ENCODE measurements at regions not wholly inside any gene's neighbourhood (a gene's known extent, or its start where the extent isn't known, plus 50 kb on each side); places are given as distances from the start of the nearest gene placed in this dataset.
"Not testable (repeated sequence)": the region's sequence is repeated elsewhere in the genome, so short reads cannot be mapped to it uniquely, and the experiment has no call there.

- Mint-ChIP-seq H3K4me3 (no peak overlapping the region), H3K27ac (no peak overlapping the region), H3K9me3 (no peaks in the 10 kb centered on the region), H3K36me3 (ENCODE audit: low read depth) (no peaks in the 10 kb centered on the region), H3K4me1 (no peaks in the 10 kb centered on the region), H3K27me3 (no peaks in the 10 kb centered on the region)
- ChIA-PET POLR2A (no interaction called here), CTCF (no interaction called here)
- no peak for DNase-seq
These were observed 506.4 kb upstream of the AMELY start for GRCh38 chrY:7417946-7418345.

GRCh38 chrY:7416406-7416805 lies 504.9 kb upstream of the AMELY start:
- H3K36me3 Mint-ChIP-seq (ENCODE audit: low read depth), result no peaks in the 10 kb centered on the region
- H3K4me3 Mint-ChIP-seq, result no peak overlapping the region
- H3K4me1 Mint-ChIP-seq, result no peaks in the 10 kb centered on the region
- POLR2A ChIA-PET, result no interaction called here
- CTCF ChIA-PET, result no interaction called here
- DNase-seq, result no peak
- H3K27ac Mint-ChIP-seq, result no peak overlapping the region
- no peaks in the 10 kb centered on the region for H3K27me3 Mint-ChIP-seq
- H3K9me3 Mint-ChIP-seq, result peaks cover 2% of the 10 kb centered on the region

DNA sequence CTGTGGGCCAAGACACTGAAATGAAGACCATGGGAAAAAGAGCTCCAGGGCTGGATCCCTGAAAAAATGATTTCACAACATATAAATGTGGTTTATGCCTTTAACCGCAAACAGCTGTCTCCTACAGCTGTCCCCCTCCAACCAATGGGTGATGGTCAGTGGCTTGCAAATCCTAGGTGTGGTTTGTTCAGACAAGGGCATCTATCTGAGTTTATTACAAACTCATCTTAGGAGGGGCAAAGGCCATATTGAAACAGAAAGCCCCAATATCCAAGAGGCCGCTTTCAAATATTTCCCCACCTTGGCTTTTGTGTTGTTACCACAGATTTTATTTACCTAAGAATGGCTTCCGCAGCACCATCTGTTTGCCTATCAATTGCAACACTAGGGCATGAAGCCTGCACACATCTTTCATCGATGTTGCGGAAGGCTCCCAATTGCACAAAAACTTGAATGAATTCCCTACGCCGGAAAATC lies 503.6 kb upstream of the AMELY start:
- Mint-ChIP-seq H3K27me3 (no peaks in the 10 kb centered on the region), H3K4me3 (no peak overlapping the region), H3K27ac (no peak overlapping the region), H3K9me3 (peaks cover 2% of the 10 kb centered on the region), H3K36me3 (ENCODE audit: low read depth) (no peaks in the 10 kb centered on the region), H3K4me1 (no peaks in the 10 kb centered on the region)
- POLR2A ChIA-PET, result no interaction called here
- CTCF ChIA-PET, result no interaction called here
- DNase-seq, result no peak

DNA sequence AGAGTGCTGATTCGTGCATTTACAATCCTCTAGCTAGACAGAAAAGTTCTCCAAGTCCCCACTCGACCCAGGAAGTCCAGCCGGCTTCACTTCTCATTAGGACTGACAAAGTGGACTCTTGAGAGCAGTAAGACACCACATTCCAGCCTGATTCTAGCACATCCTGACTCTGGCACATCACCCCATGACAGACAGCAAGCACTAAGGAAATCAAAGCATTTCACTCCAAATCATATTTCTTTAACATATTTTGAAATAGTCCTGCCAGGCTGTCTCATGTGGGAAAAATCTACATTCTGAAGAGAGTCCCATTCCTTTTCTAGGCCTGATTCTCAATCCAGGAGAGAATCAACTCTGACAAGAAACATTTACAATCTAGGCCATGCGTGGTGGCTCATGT lies 478.5 kb upstream of the AMELY start:
- Mint-ChIP-seq H3K9me3 (peaks cover 30% of the 10 kb centered on the region), H3K27ac (no peak overlapping the region), H3K4me1 (no peaks in the 10 kb centered on the region), H3K36me3 (ENCODE audit: low read depth) (peaks cover 36% of the 10 kb centered on the region), H3K27me3 (no peaks in the 10 kb centered on the region), H3K4me3 (no peak overlapping the region)
- ChIA-PET CTCF (no interaction called here), POLR2A (no interaction called here)
- DNase-seq, result no peak

- Mint-ChIP-seq H3K9me3 (no peaks in the 10 kb centered on the region), H3K4me1 (peaks cover 13% of the 10 kb centered on the region), H3K27me3 (no peaks in the 10 kb centered on the region), H3K4me3 (no peak overlapping the region), H3K27ac (peak overlapping the region; percentile 45), H3K36me3 (ENCODE audit: low read depth) (peaks cover 52% of the 10 kb centered on the region)
- CTCF ChIA-PET, result no interaction called here
- DNase-seq, result no peak
- POLR2A ChIA-PET, result no interaction called here
These were observed 471.4 kb upstream of the AMELY start for GRCh38 chrY:7382988-7383387.

DNA sequence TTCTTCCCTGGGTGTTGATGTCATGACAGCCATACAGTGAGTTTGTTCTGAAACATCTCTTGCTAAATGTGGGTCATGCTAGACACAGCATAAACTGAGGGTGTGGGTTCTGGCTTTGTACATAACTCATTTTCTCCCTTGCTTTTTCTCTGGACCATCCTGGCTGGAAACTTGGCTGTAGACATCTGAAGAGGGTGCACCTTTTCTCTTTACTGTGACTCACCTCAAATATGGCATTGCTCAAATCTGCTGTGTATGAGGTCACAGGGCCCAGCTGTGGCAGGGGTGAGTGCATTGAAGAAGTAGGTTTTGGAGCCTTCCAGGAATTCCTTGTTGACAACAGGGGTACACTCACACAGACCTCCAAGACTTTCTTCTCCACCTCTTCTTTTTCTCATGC lies 465.5 kb upstream of the AMELY start:
- ChIA-PET CTCF (no interaction called here), POLR2A (no interaction called here)
- no peaks in the 10 kb centered on the region for H3K27me3 Mint-ChIP-seq
- H3K36me3 Mint-ChIP-seq (ENCODE audit: low read depth), result peaks cover 64% of the 10 kb centered on the region
- H3K4me1 Mint-ChIP-seq, result peaks cover 5% of the 10 kb centered on the region
- no peak overlapping the region for H3K27ac Mint-ChIP-seq
- H3K9me3 Mint-ChIP-seq, result no peaks in the 10 kb centered on the region
- DNase-seq, result no peak
- no peak overlapping the region for H3K4me3 Mint-ChIP-seq

- POLR2A ChIA-PET, DNase-seq, H3K27ac Mint-ChIP-seq, H3K27me3 Mint-ChIP-seq, CTCF ChIA-PET, H3K9me3 Mint-ChIP-seq, H3K4me3 Mint-ChIP-seq, H3K4me1 Mint-ChIP-seq: not testable (repeated sequence)
- H3K36me3 Mint-ChIP-seq (ENCODE audit: low read depth), result peaks cover 59% of the 10 kb centered on the region
These were observed 462.9 kb upstream of the AMELY start for GRCh38 chrY:7374485-7374884.

DNA sequence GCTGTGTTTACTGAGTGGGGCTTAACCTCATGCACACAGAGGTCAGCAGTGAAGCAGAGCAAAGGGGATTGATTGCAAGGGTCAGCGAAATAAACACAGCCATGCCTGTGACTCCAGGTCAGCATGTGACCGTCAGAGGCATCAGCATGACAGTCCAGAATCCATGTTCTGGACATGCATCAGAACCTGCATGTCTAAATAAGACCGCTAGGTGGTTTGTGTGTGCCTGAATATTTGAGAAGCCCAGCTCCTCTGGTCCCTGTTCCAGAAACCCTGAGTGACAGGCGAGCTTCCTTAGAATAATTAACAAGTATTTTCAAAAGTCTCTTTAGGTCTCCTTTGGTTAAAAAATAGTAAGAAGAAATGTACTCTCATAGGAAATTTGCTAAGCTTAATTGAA lies 460.4 kb upstream of the AMELY start:
- POLR2A ChIA-PET, result interaction anchor here (1.6 kb wide), 1 partner anchor 10 kb away, joined by 3 read pairs; no protein-coding TSS in a partner anchor
- H3K27ac Mint-ChIP-seq, H3K27me3 Mint-ChIP-seq, DNase-seq, CTCF ChIA-PET, H3K4me1 Mint-ChIP-seq, H3K4me3 Mint-ChIP-seq, H3K9me3 Mint-ChIP-seq: not testable (repeated sequence)
- H3K36me3 Mint-ChIP-seq (ENCODE audit: low read depth), result peaks cover 51% of the 10 kb centered on the region

DNA sequence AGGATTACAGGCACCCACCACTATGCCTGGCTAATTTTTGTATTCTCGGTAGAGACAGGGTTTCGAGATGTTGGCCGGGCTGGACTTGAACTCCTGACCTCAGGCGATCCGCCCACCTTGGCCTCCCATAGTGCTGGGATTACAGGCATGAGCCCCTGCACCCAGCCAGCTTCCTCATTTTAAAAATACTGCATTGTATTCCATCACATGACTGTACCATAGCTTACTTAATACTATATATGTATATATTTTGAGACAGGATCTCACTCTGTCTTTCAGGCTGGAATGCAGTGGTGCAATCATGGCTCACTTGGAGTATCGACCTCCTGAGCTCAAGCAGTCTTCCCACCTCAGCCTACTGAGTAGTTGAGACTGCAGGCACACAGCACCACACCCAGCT lies 459.5 kb upstream of the AMELY start:
- H3K4me1 Mint-ChIP-seq, H3K4me3 Mint-ChIP-seq, DNase-seq, H3K9me3 Mint-ChIP-seq, H3K27ac Mint-ChIP-seq, H3K27me3 Mint-ChIP-seq, POLR2A ChIA-PET, CTCF ChIA-PET: not testable (repeated sequence)
- peaks cover 43% of the 10 kb centered on the region for H3K36me3 Mint-ChIP-seq (ENCODE audit: low read depth)

- DNase-seq, result no peak
- peaks cover 2% of the 10 kb centered on the region for H3K4me1 Mint-ChIP-seq
- H3K36me3 Mint-ChIP-seq (ENCODE audit: low read depth), result peaks cover 71% of the 10 kb centered on the region
- no peak overlapping the region for H3K27ac Mint-ChIP-seq
- ChIA-PET POLR2A (no interaction called here), CTCF (no interaction called here)
- no peak overlapping the region for H3K4me3 Mint-ChIP-seq
- no peaks in the 10 kb centered on the region for H3K9me3 Mint-ChIP-seq
- H3K27me3 Mint-ChIP-seq, result no peaks in the 10 kb centered on the region
These were observed 448.0 kb upstream of the AMELY start for GRCh38 chrY:7359520-7359919.

DNA sequence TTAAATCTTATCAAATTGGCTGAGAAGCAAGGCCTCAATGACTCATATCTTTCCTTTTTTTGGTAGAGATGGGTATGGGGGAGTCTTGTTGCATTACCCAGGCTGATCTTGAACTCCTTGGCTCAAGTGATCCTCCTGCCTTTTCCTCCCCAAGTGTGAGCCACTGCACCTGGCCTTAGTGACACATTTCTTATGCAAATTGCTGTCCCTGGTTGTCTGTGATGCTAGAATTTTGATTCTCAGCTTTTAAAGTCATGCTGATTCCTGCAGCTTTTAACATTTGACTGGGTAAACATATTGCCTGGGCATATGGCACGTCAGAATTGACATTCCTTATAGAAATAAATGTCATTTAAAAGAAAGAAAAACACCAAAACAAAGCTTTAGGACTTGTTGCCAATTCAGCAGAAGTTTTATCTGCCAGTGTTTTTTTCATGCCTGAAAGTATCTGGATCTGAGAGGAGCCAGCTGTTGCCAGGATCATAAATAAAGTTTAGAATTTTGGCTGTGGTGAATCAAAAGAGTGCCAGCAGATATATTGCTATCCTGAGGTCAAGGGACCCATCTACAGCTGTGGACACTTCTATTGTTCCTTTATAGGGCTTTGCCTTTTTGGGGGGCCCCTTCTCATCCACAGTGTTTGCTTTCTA lies 446.7 kb upstream of the AMELY start:
- POLR2A ChIA-PET, result no interaction called here
- CTCF ChIA-PET, result no interaction called here

GRCh38 chrY:7355891-7356290 lies 444.3 kb upstream of the AMELY start:
- H3K4me3 Mint-ChIP-seq, DNase-seq, H3K4me1 Mint-ChIP-seq, CTCF ChIA-PET, H3K9me3 Mint-ChIP-seq, H3K27ac Mint-ChIP-seq, H3K27me3 Mint-ChIP-seq: not testable (repeated sequence)
- POLR2A ChIA-PET, result interaction anchor here (0.9 kb wide), 1 partner anchor 29 kb away, joined by 3 read pairs; no protein-coding TSS in a partner anchor
- peaks cover 59% of the 10 kb centered on the region for H3K36me3 Mint-ChIP-seq (ENCODE audit: low read depth)

More for the DNA sequence above, 446.7 kb upstream of the AMELY start:
- Mint-ChIP-seq H3K4me3 (no peak overlapping the region), H3K9me3 (no peaks in the 10 kb centered on the region), H3K27me3 (no peaks in the 10 kb centered on the region), H3K27ac (no peak overlapping the region), H3K36me3 (ENCODE audit: low read depth) (peaks cover 64% of the 10 kb centered on the region), H3K4me1 (peaks cover 2% of the 10 kb centered on the region)
- DNase-seq, result no peak

DNA sequence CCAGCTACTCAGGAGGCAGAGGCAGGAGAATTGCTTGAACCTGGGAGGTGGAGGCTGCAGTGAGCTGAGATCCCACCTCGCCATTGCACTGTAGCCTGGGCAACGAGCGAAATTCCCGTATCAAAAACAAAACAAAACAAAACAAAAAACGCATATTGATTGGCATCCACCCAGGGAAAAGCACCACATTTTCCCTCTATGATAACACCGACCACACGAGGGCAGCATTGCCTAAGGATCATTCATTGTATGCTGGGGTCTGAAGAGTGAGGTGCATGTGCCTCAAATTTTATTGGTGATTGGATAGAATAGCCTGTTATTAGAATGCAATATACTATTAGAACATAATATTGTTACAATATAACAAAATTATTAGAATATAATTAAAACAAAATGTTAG lies 433.1 kb upstream of the AMELY start:
- peaks cover 39% of the 10 kb centered on the region for H3K4me1 Mint-ChIP-seq
- H3K27me3 Mint-ChIP-seq, result no peaks in the 10 kb centered on the region
- peaks cover 52% of the 10 kb centered on the region for H3K36me3 Mint-ChIP-seq (ENCODE audit: low read depth)
- POLR2A ChIA-PET, result no interaction called here
- no peak overlapping the region for H3K4me3 Mint-ChIP-seq
- peak; percentile 37 for DNase-seq
- CTCF ChIA-PET, result no interaction called here
- H3K27ac Mint-ChIP-seq, result peak overlapping the region; percentile 61
- H3K9me3 Mint-ChIP-seq, result no peaks in the 10 kb centered on the region

GRCh38 chrY:7343261-7343660 lies 431.7 kb upstream of the AMELY start:
- Mint-ChIP-seq H3K9me3 (no peaks in the 10 kb centered on the region), H3K4me3 (no peak overlapping the region), H3K27me3 (no peaks in the 10 kb centered on the region), H3K36me3 (ENCODE audit: low read depth) (peaks cover 57% of the 10 kb centered on the region), H3K4me1 (peaks cover 52% of the 10 kb centered on the region), H3K27ac (peak overlapping the region; percentile 72)
- CTCF ChIA-PET, result no interaction called here
- POLR2A ChIA-PET, result no interaction called here
- no peak for DNase-seq

Data from activated CD4-positive, alpha-beta memory T cell treated with anti-CD3 and anti-CD28 coated beads, Interleukin-2, amount 10 ng/mL, durations not matched to agents 7 days and 5 days (primary cell).